ENCODE measurements at regions not wholly inside any gene's neighbourhood (a gene's known extent, or its start where the extent isn't known, plus 50 kb on each side); places are given as distances from the start of the nearest gene placed in this dataset.

GRCh38 chr15:39266890-39267289 lies 314.0 kb upstream of the THBS1 start:
- Histone ChIP-seq H3K9me3 (ENCODE audit: low read length) (no peaks in the 10 kb centered on the region), H3K4me1 (ENCODE audit: insufficient read depth, low read length) (no peaks in the 10 kb centered on the region), H3K36me3 (ENCODE audit: insufficient read depth, low read length) (no peaks in the 10 kb centered on the region), H3K4me3 (ENCODE audit: low read length) (no peak overlapping the region), H3K27me3 (ENCODE audit: insufficient read depth, low read length, poor library complexity, severe bottlenecking) (no peaks in the 10 kb centered on the region), H3K27ac (ENCODE audit: low read depth, low read length) (no peak overlapping the region)
- H3K27ac Mint-ChIP-seq: no peak overlapping the region
- ChIA-PET CTCF (no interaction called here), POLR2A (no interaction called here)
- H3K4me1 Mint-ChIP-seq: peaks cover 5 to 11% (median 10%) of the 10 kb centered on the region in 3 donors
- no peak for DNase-seq
- peaks cover 0 to 4% (median 0%) of the 10 kb centered on the region in 5 donors for H3K9me3 Mint-ChIP-seq
- H3K27me3 Mint-ChIP-seq: peaks cover 5 to 12% of the 10 kb centered on the region in 2 donors
- no peaks in the 10 kb centered on the region for H3K36me3 Mint-ChIP-seq
- no peak overlapping the region for H3K4me3 Mint-ChIP-seq

- ChIA-PET POLR2A (no interaction called here), CTCF (no interaction called here)
- no peak for DNase-seq
- no peak overlapping the region for H3K27ac ChIP-seq (ENCODE audit: low read depth, low read length)
- Mint-ChIP-seq H3K27ac (no peak overlapping the region), H3K36me3 (no peaks in the 10 kb centered on the region), H3K27me3 (peaks cover 5 to 12% of the 10 kb centered on the region in 2 donors), H3K4me1 (peaks cover 3 to 6% (median 4%) of the 10 kb centered on the region in 3 donors), H3K9me3 (peaks cover 0 to 4% (median 0%) of the 10 kb centered on the region in 5 donors), H3K4me3 (no peak overlapping the region)
- H3K4me3 ChIP-seq (ENCODE audit: low read length): no peak overlapping the region
- H3K4me1 ChIP-seq (ENCODE audit: insufficient read depth, low read length): no peaks in the 10 kb centered on the region
- H3K27me3 ChIP-seq (ENCODE audit: insufficient read depth, low read length, poor library complexity, severe bottlenecking): no peaks in the 10 kb centered on the region
- H3K9me3 ChIP-seq (ENCODE audit: low read length): no peaks in the 10 kb centered on the region
- no peaks in the 10 kb centered on the region for H3K36me3 ChIP-seq (ENCODE audit: insufficient read depth, low read length)
Measured at GRCh38 chr15:39267685-39268084, 313.2 kb upstream of the THBS1 start.

DNA sequence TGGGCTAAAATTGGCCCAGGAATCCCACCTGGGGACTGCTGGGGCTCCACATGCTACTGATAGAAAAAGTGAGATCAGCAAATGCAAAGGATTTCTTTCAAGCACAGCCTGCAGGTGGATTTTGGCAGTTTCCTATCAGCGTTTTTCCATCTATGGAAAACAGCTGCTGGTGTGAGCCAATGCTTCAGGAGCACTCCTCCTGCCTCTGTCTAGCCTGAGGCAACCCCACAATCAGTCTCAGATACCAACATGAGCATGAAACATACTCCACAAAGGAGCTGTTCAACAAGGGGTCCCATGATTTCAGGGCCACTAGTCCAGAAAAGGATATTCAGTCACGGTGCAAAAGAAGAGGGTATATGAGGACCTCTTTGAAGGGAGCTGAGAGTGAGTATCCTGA lies 311.5 kb upstream of the THBS1 start:
- ChIA-PET POLR2A (no interaction called here), CTCF (no interaction called here)
- Mint-ChIP-seq H3K4me3 (no peak overlapping the region), H3K27me3 (peaks cover 5 to 13% of the 10 kb centered on the region in 2 donors), H3K36me3 (no peaks in the 10 kb centered on the region), H3K9me3 (no peaks in the 10 kb centered on the region), H3K4me1 (no peaks in the 10 kb centered on the region), H3K27ac (no peak overlapping the region)
- DNase-seq: no peak
- H3K4me3 ChIP-seq (ENCODE audit: low read length): no peak overlapping the region
- H3K9me3 ChIP-seq (ENCODE audit: low read length): no peaks in the 10 kb centered on the region
- H3K27me3 ChIP-seq (ENCODE audit: insufficient read depth, low read length, poor library complexity, severe bottlenecking): no peaks in the 10 kb centered on the region
- H3K4me1 ChIP-seq (ENCODE audit: insufficient read depth, low read length): no peaks in the 10 kb centered on the region
- no peaks in the 10 kb centered on the region for H3K36me3 ChIP-seq (ENCODE audit: insufficient read depth, low read length)
- no peak overlapping the region for H3K27ac ChIP-seq (ENCODE audit: low read depth, low read length)

DNA sequence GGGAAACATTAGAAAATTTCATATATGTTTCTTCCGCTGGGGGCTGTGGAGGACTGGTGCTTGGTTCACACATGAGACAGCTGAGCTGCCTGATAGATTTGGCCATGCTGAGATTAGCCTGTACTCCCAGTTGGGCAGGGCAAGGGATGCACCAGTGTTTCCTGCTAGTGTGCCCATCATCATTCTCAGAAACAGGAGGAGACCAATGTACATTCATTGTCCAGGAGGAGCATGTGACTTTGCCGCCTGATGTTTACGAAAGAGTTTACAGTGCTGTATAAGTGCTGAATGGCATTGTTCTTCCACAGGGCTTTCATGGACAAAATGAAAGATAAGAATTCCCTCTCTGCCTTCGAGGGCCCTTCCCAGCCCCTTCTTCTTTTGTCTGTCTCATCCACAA lies 311.1 kb upstream of the THBS1 start:
- H3K36me3 Mint-ChIP-seq: no peaks in the 10 kb centered on the region
- CTCF ChIA-PET: no interaction called here
- POLR2A ChIA-PET: no interaction called here

GRCh38 chr15:39270221-39270855 lies 310.5 kb upstream of the THBS1 start:
- Histone ChIP-seq H3K27ac (ENCODE audit: low read depth, low read length) (no peak overlapping the region), H3K4me3 (ENCODE audit: low read length) (no peak overlapping the region), H3K27me3 (ENCODE audit: insufficient read depth, low read length, poor library complexity, severe bottlenecking) (no peaks in the 10 kb centered on the region), H3K9me3 (ENCODE audit: low read length) (no peaks in the 10 kb centered on the region), H3K4me1 (ENCODE audit: insufficient read depth, low read length) (no peaks in the 10 kb centered on the region), H3K36me3 (ENCODE audit: insufficient read depth, low read length) (no peaks in the 10 kb centered on the region)
- no peaks in the 10 kb centered on the region for H3K36me3 Mint-ChIP-seq
- H3K27ac Mint-ChIP-seq: no peak overlapping the region
- CTCF ChIA-PET: no interaction called here
- no peak for DNase-seq
- no peaks in the 10 kb centered on the region for H3K9me3 Mint-ChIP-seq
- H3K4me3 Mint-ChIP-seq: no peak overlapping the region
- POLR2A ChIA-PET: no interaction called here
- no peaks in the 10 kb centered on the region for H3K4me1 Mint-ChIP-seq
- peaks cover 4 to 15% of the 10 kb centered on the region in 2 donors for H3K27me3 Mint-ChIP-seq

More for the DNA sequence above, 311.1 kb upstream of the THBS1 start:
- H3K27ac Mint-ChIP-seq: no peak overlapping the region
- H3K9me3 Mint-ChIP-seq: no peaks in the 10 kb centered on the region
- Histone ChIP-seq H3K27me3 (ENCODE audit: insufficient read depth, low read length, poor library complexity, severe bottlenecking) (no peaks in the 10 kb centered on the region), H3K27ac (ENCODE audit: low read depth, low read length) (no peak overlapping the region), H3K9me3 (ENCODE audit: low read length) (no peaks in the 10 kb centered on the region), H3K4me1 (ENCODE audit: insufficient read depth, low read length) (no peaks in the 10 kb centered on the region), H3K4me3 (ENCODE audit: low read length) (no peak overlapping the region), H3K36me3 (ENCODE audit: insufficient read depth, low read length) (no peaks in the 10 kb centered on the region)
- no peak for DNase-seq
- H3K27me3 Mint-ChIP-seq: peaks cover 4 to 15% of the 10 kb centered on the region in 2 donors
- H3K4me1 Mint-ChIP-seq: no peaks in the 10 kb centered on the region
- H3K4me3 Mint-ChIP-seq: no peak overlapping the region

GRCh38 chr15:39270934-39271333 lies 309.9 kb upstream of the THBS1 start:
- no peak overlapping the region for H3K27ac ChIP-seq (ENCODE audit: low read depth, low read length)
- H3K4me3 Mint-ChIP-seq: no peak overlapping the region
- H3K27me3 Mint-ChIP-seq: peaks cover 4 to 15% of the 10 kb centered on the region in 2 donors
- H3K4me1 ChIP-seq (ENCODE audit: insufficient read depth, low read length): no peaks in the 10 kb centered on the region
- no peaks in the 10 kb centered on the region for H3K36me3 ChIP-seq (ENCODE audit: insufficient read depth, low read length)
- no peak overlapping the region for H3K4me3 ChIP-seq (ENCODE audit: low read length)
- H3K4me1 Mint-ChIP-seq: no peaks in the 10 kb centered on the region
- H3K9me3 ChIP-seq (ENCODE audit: low read length): no peaks in the 10 kb centered on the region
- no peaks in the 10 kb centered on the region for H3K36me3 Mint-ChIP-seq
- no peaks in the 10 kb centered on the region for H3K27me3 ChIP-seq (ENCODE audit: insufficient read depth, low read length, poor library complexity, severe bottlenecking)
- ChIA-PET CTCF (no interaction called here), POLR2A (no interaction called here)
- DNase-seq: no peak
- no peaks in the 10 kb centered on the region for H3K9me3 Mint-ChIP-seq
- no peak overlapping the region for H3K27ac Mint-ChIP-seq

DNA sequence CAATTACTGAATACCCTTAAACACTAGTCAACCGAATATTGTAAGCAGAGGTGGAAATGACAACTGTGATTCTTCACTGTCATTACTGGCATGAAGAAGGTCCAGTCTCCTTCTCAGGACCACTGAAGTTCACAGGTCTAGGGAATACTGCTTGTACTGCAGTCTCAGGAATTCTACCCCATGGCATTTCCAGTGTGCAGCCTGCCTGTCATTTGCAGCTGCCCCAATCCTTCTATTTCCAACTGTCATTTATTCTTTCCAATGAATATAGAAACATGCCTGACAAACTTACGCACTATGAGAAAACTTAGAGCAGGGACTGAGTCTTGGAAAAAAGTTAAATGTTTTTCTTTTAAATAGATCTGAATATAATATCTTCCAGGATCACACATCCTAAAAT lies 308.0 kb upstream of the THBS1 start:
- H3K27me3 Mint-ChIP-seq: peaks cover 4 to 23% of the 10 kb centered on the region in 2 donors
- H3K36me3 Mint-ChIP-seq: no peaks in the 10 kb centered on the region
- POLR2A ChIA-PET: no interaction called here

GRCh38 chr15:39273717-39274411 lies 307.0 kb upstream of the THBS1 start:
- Mint-ChIP-seq H3K36me3 (no peaks in the 10 kb centered on the region), H3K4me3 (no peak overlapping the region), H3K9me3 (no peaks in the 10 kb centered on the region), H3K27me3 (peaks cover 4 to 23% of the 10 kb centered on the region in 2 donors), H3K4me1 (no peaks in the 10 kb centered on the region), H3K27ac (no peak overlapping the region)
- Histone ChIP-seq H3K4me3 (ENCODE audit: low read length) (no peak overlapping the region), H3K36me3 (ENCODE audit: insufficient read depth, low read length) (no peaks in the 10 kb centered on the region), H3K27ac (ENCODE audit: low read depth, low read length) (no peak overlapping the region), H3K27me3 (ENCODE audit: insufficient read depth, low read length, poor library complexity, severe bottlenecking) (no peaks in the 10 kb centered on the region), H3K4me1 (ENCODE audit: insufficient read depth, low read length) (no peaks in the 10 kb centered on the region), H3K9me3 (ENCODE audit: low read length) (no peaks in the 10 kb centered on the region)
- no peak for DNase-seq
- ChIA-PET CTCF (no interaction called here), POLR2A (no interaction called here)

More for the DNA sequence above, 308.0 kb upstream of the THBS1 start:
- DNase-seq: no peak
- no peak overlapping the region for H3K4me3 ChIP-seq (ENCODE audit: low read length)
- H3K36me3 ChIP-seq (ENCODE audit: insufficient read depth, low read length): no peaks in the 10 kb centered on the region
- no peak overlapping the region for H3K27ac Mint-ChIP-seq
- H3K4me1 ChIP-seq (ENCODE audit: insufficient read depth, low read length): no peaks in the 10 kb centered on the region
- H3K27me3 ChIP-seq (ENCODE audit: insufficient read depth, low read length, poor library complexity, severe bottlenecking): no peaks in the 10 kb centered on the region
- H3K27ac ChIP-seq (ENCODE audit: low read depth, low read length): no peak overlapping the region
- no peak overlapping the region for H3K4me3 Mint-ChIP-seq
- no peaks in the 10 kb centered on the region for H3K4me1 Mint-ChIP-seq
- no peaks in the 10 kb centered on the region for H3K9me3 Mint-ChIP-seq
- CTCF ChIA-PET: no interaction called here
- no peaks in the 10 kb centered on the region for H3K9me3 ChIP-seq (ENCODE audit: low read length)
